Activated gamma-delta T cell treated with anti-CD3 and anti-CD28 coated beads, Interleukin-2, amount 50 U/mL, for 16 hours (primary cell): ENCODE measurements at regions not wholly inside any gene's neighbourhood (a gene's known extent, or its start where the extent isn't known, plus 50 kb on each side); places are given as distances from the start of the nearest gene placed in this dataset.

Experiments used
- DNase-seq: peaks from one replicate; pipeline ENCODE4 v3.0.0-alpha.2; 2020; ENCODE audit warnings: low read depth

DNA sequence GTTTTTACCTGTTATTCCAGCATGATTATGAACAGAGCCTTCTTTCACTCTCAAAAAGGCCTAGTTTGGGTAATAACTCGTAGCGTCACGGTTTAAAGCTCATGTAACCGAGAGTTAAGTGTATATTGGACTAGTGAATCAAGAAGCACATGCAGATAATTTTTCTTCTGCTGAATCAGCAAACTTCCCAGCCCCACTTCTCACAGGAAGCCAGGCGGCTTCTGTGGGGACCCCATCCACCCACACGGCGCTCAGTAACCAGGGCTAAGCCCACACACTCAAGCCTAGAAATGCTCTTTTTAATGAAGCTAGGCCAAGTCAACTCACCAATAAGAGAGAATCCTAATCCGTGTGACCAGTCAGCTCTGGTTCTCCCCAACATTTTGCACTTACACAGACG lies 191.2 kb upstream of the MGMT start:
- no peak for DNase-seq

DNA sequence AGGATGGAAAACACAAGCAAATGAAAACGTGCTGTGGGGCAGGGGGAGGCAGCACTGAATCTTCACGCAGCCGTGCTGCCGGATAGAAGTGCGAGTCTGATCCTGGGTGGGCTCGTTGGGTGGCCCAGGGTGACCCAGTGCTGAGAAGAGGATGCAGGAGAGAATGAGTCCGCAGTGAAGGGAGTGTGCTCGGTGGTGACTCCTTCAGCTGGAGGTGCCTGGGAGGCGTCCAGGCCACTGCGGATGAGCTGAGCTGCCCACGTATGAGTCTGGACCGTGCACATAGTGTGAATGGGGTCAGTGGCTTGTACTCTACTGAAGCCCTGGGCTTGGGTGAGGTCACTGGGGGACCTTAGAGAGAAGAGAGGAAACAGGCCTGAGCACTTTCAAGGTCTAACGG lies 190.0 kb upstream of the MGMT start:
- no peak for DNase-seq

DNA sequence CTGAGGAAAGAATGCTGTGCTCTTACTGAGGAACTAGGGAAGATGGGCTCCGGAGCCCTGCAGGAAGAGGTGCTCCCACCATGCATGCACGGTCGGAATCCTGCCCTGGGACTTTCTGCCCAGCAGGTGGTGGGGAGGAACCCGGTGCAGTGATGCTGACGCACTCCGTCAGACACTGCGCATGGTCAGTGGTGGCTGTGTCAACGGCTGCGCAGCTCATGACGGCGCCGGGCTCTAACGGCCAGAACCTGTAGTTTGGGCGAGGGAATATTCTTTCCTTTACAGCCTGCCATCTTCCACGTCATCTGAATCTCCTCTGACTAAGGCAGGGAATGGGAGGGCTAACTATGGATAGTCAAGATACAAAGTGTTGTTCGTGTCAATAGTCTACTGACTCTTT lies 189.2 kb upstream of the MGMT start:
- DNase-seq: no peak

DNA sequence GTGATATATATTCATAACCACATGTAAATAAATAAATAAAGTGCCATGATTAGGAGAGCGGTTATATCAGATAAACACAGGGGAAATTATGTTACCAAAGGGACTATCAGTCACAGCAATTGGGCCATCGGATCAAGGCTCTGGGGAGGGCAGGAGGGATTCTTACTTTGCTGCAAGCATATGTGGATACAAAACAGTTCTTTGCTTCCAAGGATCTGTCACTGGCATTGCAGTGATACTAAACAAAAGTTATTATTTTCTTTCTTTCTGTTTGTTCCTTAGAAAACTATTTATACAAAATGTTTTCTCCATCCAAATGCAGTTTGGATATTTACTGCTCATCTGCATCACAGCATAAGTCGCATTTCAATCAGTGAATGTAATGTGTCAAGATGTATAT lies 188.4 kb upstream of the MGMT start:
- DNase-seq: no peak

DNA sequence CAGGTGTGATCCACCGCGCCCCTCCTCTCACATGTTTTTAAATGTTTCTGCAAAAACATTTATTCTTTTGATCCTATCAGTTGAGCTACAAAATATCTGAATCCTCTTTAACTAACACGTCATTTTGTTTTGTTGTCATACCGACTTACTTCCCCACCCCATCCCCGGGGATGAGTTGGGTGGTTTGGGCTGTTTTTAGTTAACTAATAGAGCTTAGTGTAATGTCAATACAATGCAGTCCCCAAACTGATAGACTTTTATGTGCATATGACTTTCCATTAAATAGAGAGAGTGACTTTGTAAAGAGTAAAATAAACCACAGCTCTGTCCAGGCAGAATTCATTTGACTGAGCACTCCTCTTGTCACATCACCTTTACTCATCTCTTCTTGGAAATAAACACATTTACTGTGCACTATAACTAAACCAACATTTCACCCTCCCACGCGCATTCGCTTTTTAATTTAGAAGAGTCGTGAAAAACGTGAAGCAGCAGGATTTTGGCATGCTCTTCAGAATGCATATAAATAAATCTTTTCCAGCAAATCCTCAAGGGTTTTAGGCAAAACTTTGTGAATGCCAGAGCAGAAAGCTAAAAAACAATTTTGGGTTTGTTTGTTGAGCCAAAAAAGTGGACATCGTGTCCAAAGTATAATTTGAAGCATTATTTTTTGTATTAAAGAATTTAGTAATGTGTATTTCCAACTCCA lies 187.4 kb upstream of the MGMT start:
- DNase-seq: no peak

DNA sequence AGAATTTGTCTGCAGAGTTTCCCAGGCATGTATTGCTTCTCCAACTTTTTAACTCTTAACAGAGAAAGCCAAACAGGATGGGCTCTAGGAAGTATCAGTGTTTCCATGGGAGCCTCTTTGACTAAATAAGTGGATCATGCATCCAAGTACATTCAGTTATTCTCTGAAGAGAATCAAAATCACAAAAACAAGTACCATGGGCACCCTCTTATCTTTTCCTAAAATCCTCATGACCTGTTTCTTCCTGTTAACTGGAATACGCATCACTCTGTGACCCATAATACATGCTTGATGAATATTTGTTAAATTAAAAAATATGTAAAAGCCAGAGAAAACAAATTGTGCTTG lies 186.9 kb upstream of the MGMT start:
- no peak for DNase-seq

DNA sequence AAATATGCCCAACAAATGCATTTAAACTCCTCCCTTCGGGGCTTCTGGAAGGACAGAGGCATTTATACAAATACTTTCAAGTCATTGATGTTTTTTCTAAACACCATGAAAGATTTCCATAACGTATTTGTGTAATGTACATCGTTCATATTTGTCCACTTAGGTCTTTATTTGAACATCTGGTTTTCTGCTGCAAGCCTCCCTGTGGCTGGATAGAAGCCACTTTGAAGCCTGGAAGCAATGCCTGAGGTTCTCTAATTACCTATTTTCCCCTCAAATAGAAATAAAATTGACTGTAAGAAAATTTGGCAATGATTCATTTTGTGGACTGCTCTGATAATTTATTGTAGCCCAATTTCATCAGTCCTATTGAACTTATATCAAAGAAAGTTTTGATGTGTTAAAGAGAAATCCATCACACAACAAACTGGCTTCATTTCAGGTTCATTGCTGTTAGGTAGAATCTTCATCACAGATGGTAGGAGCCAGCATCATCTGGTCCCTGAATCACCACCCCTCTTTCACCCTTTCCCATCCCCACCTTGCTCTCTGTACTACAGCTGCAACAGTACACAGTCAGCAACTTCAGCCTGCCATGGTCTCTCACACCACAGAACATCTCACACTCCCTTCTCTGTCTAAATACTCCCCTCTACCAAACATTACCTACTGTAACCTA lies 186.0 kb upstream of the MGMT start:
- no peak for DNase-seq

DNA sequence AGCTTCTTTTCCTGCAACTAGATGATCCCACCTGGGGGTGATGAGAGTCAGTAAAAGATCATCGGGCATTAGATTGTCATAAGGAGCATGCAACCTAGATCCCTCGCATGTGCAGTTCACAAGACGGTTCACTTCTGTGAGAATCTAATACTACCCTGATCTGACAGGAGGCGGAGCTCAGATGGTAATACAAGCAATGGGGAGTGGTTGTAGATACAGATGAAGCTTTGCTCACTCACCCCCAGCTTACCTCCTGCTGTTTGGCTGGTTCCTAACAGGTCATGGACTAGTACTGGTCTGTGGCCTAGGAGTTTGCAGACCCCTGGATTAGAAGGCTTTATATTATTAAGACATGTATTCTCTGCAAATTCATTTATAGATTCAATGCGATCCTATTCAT lies 181.6 kb upstream of the MGMT start:
- no peak for DNase-seq

DNA sequence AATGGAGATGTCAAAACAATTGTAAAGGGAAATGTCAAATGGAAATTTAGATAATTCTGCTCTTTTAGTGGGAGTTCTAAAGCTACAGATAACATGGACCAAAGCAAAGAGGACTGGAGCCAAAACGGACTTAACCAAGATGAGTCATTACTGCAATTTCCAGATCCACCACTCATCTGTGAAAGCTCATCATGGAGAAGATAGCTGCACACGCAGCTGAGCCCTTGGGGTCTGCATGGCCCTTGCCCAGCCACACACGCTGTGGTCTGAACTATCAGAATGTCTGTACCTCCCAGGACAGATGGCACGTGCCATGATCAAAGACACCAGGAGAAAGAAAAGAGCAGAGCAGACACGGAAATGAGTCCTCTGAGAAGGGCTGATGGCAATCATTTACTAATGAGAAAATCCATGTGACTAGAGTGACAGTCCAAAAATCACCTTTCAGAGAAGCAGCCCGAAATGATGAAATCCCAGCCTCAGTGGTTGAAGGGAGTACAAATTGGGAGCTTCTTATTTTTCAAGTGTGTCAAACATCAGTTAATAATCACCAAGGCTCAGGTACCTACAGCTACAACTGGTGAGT lies 177.9 kb upstream of the MGMT start:
- no peak for DNase-seq

DNA sequence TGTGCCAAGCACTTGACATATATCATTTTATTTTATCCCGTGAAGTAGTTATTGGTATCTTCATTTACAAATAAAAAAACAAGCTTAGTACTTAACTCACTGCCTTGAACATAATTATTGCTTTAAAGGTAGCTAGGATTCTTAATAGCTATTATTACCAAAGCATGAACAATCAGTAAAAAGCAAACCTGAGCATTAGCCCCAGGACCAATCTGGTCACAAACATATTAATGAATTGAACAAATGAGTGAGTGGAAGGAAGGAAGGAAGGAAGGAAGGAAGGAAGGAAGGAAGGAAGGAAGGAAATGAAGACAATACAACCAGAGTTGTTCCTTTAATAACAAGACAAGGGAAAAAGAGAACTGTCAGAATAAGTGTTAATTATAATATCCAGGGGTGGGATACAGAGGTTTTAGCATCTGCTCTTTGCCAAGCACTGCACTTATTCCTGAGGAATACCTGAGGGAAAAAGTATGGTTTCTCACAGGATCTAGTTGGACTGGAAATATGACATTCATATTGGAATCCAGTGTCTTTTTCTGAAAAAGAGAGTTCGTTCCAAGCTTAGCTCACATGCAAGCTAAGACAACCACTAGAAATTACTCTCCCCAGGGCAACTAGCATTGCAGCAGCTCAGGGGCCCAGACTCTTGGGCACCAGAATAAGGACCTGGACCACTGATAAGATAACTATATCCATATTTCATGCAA lies 172.9 kb upstream of the MGMT start:
- DNase-seq: no peak

DNA sequence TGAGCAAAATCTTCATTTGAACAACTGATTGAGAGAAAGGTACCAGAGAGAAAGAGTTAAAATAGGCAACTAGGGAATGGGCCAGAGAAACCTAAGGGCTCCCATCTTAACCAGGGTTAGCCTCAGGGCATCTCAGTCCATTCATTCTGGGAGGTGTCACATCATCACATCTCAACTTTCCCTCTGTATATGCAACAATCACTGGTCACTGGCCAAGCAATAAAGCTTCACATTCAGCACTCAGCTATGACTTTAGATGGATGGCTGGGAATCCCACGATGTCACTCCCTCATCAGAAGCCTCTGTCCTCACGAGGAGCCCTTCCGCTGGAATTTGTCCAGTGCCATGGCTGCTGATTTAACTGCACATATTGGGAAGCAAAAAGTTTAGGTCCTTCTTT lies 172.1 kb upstream of the MGMT start:
- no peak for DNase-seq

DNA sequence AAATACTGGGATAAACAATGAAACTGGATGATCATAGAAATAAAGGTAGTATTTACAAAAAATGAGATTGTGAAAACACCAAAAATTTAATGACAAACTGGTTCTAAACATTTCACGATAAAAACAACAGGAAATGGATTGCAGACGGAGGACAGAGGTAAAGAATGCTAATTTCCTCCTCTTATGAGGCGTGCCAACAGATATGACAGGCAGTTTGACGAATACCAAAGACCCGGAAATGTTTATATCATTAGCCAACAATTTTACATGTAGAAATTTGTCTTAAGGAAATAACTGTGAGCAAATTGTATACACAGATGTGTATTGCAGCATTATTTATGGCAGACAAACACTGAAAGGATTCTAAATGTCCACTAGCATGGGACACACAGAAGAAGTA lies 162.0 kb upstream of the MGMT start:
- DNase-seq: no peak

DNA sequence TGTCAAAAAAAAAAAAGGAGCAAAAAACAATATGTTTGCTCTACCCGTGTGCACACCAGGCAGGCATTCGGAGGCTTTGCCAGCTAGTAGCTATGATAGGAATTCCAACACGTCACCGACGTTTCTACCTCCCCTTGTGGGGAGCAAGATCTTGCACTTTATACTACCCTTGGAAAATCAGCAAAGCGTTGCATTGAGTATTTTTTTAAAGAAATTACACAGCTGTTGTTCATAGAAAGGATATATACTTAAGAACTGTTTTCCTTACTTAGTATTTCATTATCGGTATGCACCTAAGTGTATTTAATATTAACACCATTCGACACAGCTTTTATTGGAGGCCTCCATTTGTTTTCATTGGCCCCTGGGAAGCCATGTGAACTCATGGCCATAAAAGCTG lies 159.9 kb upstream of the MGMT start:
- no peak for DNase-seq

DNA sequence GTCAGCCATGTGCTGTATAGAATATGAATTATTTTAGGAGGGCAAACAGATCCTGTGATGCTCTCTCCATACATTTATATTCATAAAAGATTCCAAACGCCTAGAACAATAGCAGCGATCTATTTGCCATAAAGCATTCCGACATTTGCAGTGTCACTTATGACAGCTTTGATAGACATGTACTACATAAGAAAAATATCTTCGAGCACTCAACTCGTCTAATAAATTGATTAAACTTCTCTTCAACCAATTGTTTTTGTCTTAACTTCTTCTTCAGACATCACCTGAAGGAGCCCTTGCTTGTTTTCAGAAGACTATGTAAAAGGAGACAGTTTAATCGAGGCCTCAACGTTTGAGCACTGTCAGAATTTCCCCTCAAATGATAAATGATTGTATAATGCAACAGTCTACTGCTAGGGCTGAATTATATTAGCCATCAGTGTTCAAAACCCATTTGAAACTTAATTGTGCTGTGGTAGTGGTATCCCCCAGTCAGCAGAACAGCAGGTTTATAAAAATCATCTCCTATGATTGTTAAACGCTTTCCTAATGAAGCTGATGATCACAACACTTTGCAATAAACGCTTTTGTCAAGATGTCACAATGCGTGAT lies 158.0 kb upstream of the MGMT start:
- no peak for DNase-seq

DNA sequence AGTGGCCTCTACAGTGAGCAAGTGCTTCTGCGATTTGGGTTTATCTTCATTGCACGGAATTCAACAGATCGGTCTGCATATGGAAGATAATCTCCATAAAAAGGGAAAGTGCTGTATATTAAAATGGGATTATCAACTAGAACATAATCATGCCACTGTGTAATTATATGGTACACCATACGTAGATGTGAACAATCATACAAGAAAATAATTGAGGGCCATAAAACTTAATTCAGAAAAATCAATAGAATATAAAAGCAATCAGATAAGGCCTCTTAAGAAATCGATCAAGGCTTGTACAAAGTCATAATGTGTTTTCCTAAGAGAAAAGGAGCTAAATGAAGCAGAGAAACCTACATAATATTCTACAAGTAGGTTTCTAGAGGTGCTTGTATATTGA lies 157.5 kb upstream of the MGMT start:
- DNase-seq: no peak

DNA sequence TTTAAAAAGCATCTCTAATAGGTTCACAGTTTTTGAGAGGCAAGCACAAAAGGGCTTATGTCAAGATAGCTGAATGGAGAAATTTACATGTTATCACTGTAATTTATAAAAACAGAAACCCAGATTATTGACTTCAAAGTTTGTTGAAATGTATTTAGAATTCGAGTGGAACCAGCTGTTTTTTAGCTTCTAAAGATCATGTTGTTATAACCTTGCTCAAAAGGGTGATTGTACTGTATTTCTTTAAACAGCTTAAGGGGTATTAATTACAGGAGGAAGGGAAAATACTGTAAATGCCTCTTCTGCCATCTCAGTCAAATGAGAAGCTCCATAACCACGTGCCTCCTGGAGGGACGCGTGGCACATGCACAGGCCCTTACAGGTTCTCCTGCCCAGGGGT lies 156.2 kb upstream of the MGMT start:
- DNase-seq: no peak

DNA sequence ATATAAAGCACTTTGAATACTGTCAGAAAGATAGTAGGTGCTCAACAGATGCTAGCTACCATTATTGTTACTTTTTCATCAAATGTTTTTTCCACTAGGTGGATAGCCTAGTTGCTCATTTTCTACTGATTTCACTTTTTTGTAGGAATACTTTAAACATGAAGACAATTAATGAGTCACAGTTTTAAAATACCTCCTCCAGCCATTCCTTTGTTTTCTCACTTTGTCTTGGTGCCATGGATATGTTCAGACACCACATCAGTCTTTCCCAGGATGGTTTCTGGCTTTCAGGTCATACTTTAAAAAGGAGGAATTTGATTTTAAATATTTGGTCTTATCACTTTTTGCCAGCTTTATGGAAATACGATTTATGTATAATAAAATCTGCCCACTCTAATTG lies 147.1 kb upstream of the MGMT start:
- DNase-seq: no peak

DNA sequence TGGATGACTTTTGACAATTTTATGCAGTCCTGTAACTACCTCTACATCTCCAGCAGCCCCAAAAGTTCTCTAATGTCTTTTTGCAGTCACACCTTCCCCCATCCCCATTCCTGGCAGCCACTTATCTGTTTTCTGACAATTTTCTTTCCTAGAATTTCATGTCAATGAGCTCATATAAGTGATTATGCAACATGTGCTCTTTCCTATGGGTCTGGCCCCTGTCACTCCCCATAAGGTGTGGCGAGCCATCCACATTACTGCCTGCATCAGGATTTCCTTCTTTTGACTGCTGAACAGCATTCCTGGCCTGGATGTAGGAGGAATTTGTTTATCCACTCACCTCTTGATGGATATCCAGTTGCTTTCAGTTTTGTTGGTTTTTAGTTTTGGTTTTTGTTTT lies 146.7 kb upstream of the MGMT start:
- no peak for DNase-seq

DNA sequence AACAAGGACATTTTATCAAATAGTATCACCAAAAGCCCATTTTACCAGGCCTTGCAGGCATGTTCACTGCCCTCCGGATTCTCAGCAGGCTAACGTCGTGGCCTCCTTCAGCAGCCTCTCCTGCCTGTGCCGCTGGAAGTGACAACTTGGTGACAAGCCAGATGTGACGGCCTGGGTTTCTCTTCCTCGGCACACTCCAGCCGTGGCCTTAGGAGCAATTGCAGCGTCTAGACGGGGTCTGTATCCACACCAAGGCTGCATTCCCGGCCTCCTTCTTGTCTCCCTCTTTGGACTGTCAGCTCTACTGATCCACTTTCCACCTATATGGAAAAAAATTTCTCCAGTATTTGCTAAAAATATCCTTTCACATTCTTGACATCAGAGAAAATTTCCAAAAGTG lies 145.3 kb upstream of the MGMT start:
- no peak for DNase-seq

DNA sequence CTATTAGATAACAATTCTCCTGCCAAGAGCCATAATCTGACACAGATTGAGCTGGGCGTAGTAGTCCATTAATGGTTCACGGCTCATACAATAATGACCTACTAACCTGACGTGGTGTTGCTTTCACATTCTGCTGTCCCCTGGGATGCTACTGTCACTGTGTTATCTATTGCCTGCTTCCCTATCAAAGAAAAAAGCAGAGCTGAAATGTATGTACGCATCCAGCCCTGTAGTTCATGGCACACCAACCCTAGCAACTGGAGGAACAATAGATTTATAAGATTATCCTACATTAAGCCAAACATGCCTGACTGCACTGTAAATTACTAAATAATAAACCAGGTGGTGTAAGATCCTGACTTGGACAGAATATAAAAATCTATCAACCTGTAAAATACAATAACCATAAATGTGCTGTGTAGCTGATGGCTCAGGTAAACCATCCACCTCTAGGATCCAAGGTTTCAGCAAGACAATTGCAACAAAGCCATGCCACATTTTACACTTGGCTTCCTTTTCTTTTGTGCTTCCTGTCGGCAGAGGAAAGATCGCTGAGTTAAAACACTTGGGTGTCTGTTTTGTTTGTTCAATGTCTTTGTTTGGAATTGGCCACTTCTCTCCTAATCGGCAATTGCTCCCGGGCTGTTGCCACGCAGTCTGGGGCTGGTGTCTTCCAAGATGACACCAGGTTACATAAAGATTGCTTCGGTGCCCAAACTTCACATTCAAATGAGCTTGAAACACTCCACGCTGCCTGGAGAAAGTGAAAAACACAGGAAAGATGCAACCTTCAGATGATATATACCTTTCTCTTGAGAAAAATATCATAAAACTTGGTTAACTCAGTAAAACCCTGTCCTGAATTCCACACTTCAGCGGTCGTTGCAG lies 143.9 kb upstream of the MGMT start:
- no peak for DNase-seq

DNA sequence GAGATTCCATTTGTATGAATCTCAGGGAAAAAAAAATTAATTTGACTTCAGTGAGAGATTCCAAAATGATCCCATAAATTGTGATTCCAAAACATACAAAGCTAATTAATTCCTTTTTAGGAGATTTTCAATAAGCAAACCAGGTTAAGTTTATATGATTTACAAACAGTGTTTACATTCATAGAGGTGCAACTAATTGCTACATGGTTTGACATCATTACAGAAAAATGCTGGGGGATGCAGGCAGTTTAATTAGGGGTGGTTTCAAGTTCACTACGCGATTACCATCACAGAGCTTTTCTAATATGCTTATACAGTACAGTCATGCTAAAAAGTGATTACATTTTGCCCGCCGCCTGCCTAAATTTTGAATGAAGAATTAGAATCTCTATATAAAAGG lies 143.2 kb upstream of the MGMT start:
- no peak for DNase-seq

DNA sequence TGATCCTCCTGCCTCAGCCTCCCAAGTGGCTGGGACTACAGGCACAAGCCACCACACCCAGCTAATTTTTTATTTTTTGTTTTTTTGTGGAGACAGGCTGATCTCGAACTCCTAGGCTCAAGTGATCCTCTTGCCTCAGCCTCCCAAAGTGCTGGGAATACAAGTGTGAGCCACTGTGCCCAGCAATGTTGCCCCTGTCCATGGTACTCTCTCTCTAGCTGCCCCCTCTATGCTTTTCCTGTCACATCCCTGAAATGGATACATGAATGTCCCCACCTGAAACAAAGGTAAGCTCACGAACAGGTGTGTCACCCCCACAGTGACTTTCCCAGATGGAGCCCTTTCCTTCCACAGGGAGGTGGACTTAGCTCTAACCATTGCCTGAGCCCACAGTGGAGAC lies 141.1 kb upstream of the MGMT start:
- DNase-seq: no peak
